Glutamatergic neuron (in vitro differentiated cells): ENCODE measurements at regions not wholly inside any gene's neighbourhood (a gene's known extent, or its start where the extent isn't known, plus 50 kb on each side); places are given as distances from the start of the nearest gene placed in this dataset.
"Not testable (repeated sequence)": the region's sequence is repeated elsewhere in the genome, so short reads cannot be mapped to it uniquely, and the experiment has no call there.

Experiments used
- DNase-seq: peaks from one replicate; pipeline ENCODE4 v3.0.0; 2022
- H3K27ac Mint-ChIP-seq: one replicate; pipeline ENCODE4 v1.8.0; 2020; ENCODE audit warnings: mild to moderate bottlenecking, mixed read lengths, inconsistent platforms; ENCODE audit not compliant: unreplicated experiment
- H3K27me3 Mint-ChIP-seq: one replicate; pipeline ENCODE4 v1.8.0; 2020; ENCODE audit warnings: mild to moderate bottlenecking, moderate library complexity, mixed read lengths, inconsistent platforms; ENCODE audit not compliant: unreplicated experiment
- H3K36me3 Mint-ChIP-seq: one replicate; pipeline ENCODE4 v1.8.0; 2020; ENCODE audit warnings: mild to moderate bottlenecking, mixed read lengths, inconsistent platforms; ENCODE audit not compliant: unreplicated experiment
- H3K4me1 Mint-ChIP-seq: one replicate; pipeline ENCODE4 v1.8.0; 2020; ENCODE audit warnings: mild to moderate bottlenecking, low read depth, mixed read lengths, inconsistent platforms; ENCODE audit not compliant: unreplicated experiment
- H3K4me3 Mint-ChIP-seq: one replicate; pipeline ENCODE4 v1.8.0; 2020; ENCODE audit warnings: mild to moderate bottlenecking, mixed read lengths, inconsistent platforms; ENCODE audit not compliant: unreplicated experiment
- H3K9me3 Mint-ChIP-seq: one replicate; pipeline ENCODE4 v1.8.0; 2020; ENCODE audit warnings: mild to moderate bottlenecking, moderate library complexity, mixed read lengths, inconsistent platforms; ENCODE audit not compliant: unreplicated experiment

DNA sequence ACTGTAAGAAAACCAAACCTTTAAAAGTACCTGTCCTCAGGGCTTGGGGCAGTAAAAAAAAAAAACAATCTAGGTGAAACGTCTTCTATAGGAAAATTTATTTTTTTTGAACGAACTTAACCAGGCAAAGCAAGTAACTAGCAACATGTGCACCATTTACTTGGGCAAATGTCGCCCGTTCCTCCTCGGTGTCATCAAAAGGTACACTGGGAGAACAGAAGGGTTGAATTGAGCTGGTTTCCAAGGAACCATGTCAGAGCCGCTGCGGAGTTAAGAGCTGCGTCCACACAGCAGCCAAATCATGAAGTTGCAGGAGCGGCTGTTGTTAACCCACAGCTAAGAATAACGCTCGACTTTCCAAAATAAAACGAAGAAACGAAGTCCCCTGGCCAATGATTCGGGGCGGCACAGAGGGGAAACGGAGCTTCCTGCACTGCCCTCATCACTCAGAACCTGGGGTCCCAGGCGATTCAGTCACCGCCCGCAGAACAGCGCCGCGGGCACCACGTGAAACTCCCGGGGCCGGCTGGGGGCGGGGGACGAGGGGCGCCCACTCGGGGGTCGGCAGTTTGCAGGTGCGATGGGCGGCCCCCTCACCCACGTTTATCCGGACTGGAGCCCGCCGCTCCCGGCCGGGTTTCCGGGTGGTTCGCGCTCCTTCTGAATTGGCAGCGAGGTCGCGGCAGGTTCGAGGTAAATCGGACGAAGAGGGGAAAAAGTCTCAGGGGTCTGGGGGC lies 53.6 kb upstream of the PLGLB1 start:
- H3K27me3 Mint-ChIP-seq, H3K4me1 Mint-ChIP-seq, H3K36me3 Mint-ChIP-seq, H3K27ac Mint-ChIP-seq, H3K9me3 Mint-ChIP-seq: not testable (repeated sequence)
- peak; percentile 55 for DNase-seq
- peak overlapping the region; percentile 89 for H3K4me3 Mint-ChIP-seq

DNA sequence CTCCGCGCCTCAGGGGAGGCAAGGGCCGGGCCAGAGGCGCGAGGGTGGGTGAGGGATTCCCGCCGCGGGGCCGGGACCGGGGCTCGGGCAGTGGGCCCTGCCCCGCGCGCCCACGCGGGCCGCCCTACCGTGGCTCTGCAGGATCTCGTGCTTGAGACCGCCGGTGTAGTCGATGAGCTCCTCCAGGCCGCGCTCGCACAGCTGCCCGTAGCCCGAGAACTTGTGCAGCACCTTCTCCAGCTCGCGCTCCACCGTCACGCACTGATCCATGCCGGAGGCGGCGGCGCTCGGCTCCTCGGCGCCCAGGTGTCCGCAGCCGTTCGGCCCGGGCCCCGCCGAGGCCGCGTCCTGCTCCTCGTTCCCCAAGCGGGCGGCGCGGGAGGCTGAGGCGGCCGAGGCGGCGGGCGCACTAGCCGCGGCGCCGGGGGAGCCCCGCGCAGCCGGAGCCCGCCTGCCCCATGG lies 54.2 kb upstream of the PLGLB1 start:
- not testable (repeated sequence) for H3K36me3 Mint-ChIP-seq, H3K27me3 Mint-ChIP-seq, H3K27ac Mint-ChIP-seq, H3K4me1 Mint-ChIP-seq, H3K9me3 Mint-ChIP-seq
- peak; percentile 51 for DNase-seq
- peak overlapping the region; percentile 71 for H3K4me3 Mint-ChIP-seq

DNA sequence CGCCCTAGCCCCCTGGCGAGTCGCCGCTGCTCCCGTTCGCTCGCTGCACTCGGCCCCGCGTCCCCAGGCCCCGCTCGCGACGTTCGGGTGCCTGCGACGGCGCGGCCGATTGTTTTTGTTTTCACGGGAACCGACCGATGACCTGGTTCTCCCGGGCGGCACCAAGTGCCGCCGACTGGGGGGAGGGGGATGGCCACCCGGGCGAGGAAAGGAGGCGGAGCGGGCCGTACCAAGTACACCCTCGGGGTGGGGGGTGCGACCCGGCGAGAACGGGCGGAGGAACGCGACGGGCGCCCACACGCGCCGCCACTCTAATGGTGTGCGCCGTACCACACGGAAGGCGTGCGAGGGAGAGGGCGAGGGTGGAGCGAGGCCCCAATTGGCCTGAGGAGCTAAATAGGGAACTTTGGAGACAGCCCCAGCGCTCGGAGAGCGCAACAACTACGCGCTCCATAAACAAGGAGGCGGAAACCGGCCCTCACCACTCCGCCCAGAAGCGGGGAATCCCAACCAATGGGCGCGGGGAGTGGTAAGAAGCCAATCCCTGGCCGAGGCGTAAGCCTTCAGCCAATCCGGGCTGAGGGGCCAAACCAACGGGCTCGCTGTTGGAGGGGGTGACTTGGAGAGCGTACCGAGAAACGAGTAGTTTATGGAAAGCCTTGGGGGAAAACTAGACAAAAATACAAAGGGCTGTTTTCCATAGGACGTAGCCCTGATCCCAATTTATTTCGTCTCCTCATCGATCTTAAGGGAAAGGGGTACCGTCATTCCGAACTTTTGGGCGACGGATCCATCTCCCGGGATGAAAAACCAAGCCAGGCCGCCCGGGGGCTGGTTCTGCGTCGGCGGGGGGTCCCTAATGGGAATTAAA lies 54.8 kb upstream of the PLGLB1 start:
- not testable (repeated sequence) for H3K27me3 Mint-ChIP-seq, H3K36me3 Mint-ChIP-seq, H3K9me3 Mint-ChIP-seq, H3K4me1 Mint-ChIP-seq
- Mint-ChIP-seq H3K4me3 (peak overlapping the region; percentile 91), H3K27ac (peak overlapping the region; percentile 97)
- DNase-seq, result peak; percentile 93

DNA sequence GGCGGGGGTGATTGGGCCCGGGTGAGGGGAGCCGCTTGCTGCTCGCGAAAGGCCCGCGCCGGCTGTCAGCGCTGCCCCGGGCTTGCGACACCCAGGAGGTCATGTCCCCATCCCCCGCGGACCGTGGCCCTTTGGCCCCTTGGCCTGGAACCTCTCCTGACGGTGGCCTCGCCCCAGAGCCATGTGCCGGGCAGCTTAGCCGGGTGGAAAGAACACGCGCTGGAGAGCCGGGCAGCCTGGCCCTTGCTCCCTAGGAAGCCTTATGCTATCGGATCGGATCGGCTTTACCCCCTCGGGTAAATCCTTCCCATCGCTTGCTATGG lies 55.4 kb upstream of the PLGLB1 start:
- peak overlapping the region; percentile 91 for H3K4me3 Mint-ChIP-seq
- peak overlapping the region; percentile 97 for H3K27ac Mint-ChIP-seq
- DNase-seq, H3K4me1 Mint-ChIP-seq, H3K9me3 Mint-ChIP-seq, H3K27me3 Mint-ChIP-seq, H3K36me3 Mint-ChIP-seq: not testable (repeated sequence)

DNA sequence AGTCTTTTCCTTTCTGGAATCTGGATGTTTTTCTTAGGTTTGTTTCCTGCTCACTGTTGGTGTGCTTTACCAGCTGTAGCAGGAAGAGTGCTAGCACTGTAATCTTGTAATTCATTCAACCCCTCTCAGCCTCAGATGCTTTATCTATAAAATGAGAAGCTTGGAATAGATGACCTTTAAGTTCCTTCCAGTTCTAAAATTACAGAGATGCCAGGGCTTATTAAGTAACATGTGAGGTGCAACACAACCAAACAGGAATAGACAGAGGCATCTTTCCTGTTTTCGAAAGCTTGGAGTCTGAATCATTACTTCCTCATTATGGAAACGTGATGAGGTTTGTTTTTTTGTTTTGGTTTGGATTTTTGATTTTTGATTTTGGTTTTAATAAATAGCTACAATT lies 60.1 kb upstream of the PLGLB1 start:
- H3K27me3 Mint-ChIP-seq, H3K36me3 Mint-ChIP-seq, DNase-seq, H3K9me3 Mint-ChIP-seq, H3K27ac Mint-ChIP-seq, H3K4me1 Mint-ChIP-seq, H3K4me3 Mint-ChIP-seq: not testable (repeated sequence)

DNA sequence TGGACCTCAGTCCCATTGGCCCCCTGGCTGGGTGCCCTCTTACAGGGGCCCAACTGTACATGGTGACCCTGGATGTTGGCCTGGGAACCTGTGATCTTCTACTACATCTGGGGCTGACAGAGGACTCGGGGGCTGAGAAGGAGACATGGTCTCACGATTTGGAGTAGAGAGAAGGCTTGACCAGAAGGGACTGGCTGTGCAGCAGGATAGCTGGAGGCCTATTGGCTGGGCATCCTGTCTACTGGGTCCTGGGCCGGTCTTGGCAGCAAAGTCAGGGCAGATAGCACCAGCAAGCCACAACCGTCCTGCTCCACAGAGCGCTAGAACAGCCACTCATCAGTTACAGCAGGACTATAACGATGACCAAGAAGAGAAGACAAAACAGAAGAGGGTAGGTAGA lies 66.4 kb upstream of the PLGLB1 start:
- not testable (repeated sequence) for H3K4me3 Mint-ChIP-seq, H3K4me1 Mint-ChIP-seq, H3K9me3 Mint-ChIP-seq, H3K27ac Mint-ChIP-seq, DNase-seq, H3K27me3 Mint-ChIP-seq, H3K36me3 Mint-ChIP-seq

DNA sequence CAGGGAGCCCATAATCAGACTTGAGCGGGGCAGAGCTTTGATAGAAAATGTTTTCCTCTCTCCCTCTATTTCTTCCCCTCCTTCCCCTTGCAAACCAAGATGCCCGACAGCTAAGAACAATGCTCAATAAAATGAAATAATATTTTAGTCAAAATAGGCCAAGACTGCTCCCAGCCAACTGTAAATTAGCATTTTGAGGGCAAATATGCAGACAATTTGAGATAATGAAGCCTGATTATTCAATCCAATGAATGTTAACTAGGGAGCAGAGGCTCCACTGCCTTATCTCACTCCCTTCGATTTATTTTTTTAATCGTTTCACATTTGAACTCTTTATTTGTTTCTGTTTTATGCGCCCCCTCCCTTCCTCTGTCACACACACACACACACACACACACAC lies 67.8 kb upstream of the PLGLB1 start:
- H3K4me3 Mint-ChIP-seq, H3K36me3 Mint-ChIP-seq, H3K27me3 Mint-ChIP-seq, H3K4me1 Mint-ChIP-seq, H3K9me3 Mint-ChIP-seq, DNase-seq, H3K27ac Mint-ChIP-seq: not testable (repeated sequence)

DNA sequence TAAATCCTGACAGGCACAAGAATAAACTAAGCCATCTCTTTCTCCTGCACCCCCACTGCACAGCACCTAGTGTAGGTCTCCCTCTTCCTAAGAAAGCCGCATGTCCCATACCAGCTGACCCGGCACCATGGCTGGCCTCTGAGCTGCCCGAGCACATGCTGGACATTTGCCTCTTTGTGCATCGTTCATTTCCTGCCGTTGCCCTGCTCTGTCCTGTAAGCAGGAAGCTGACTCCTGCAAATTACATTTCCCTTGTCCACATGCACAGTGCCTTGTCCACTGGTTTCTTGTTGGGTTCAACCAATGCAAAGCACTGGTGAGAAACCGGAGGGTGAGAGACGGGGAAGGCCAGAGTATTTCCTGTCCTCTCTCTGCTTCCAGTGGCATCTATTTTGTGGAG lies 71.6 kb upstream of the PLGLB1 start:
- not testable (repeated sequence) for DNase-seq

DNA sequence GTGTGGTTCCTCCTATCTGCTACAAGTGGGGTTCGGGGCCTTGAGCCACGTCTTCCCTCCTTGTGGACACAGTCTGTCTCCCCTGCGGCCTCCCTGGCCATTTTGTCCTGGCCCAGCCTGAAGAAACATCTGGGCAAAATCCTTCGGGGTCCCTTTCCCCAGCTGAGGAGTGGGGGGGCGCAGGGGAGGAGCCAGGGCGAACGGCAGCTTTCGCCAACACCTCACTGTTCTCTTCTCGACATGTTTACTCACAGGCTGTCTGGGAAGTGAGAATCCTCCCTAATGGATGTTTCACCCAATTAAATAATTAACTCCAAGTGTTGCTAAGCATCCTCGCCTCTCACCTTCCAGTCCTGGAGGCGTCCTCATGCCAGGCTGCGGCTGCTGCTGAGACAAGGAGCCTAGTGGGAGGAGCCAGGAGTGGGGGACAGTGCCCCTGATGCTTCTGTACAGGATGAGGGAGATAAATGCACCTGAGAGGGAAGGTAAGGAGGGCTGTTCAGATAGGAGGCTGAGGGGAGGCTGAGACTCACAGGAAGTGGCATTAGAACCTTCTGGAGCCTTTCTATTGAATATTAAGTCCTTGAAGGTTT lies 72.4 kb upstream of the PLGLB1 start:
- H3K36me3 Mint-ChIP-seq, H3K4me3 Mint-ChIP-seq, H3K9me3 Mint-ChIP-seq, H3K27ac Mint-ChIP-seq, H3K4me1 Mint-ChIP-seq, DNase-seq, H3K27me3 Mint-ChIP-seq: not testable (repeated sequence)

More for the DNA sequence above, 71.6 kb upstream of the PLGLB1 start:
- not testable (repeated sequence) for H3K36me3 Mint-ChIP-seq, H3K4me1 Mint-ChIP-seq, H3K9me3 Mint-ChIP-seq, H3K27me3 Mint-ChIP-seq, H3K27ac Mint-ChIP-seq, H3K4me3 Mint-ChIP-seq

DNA sequence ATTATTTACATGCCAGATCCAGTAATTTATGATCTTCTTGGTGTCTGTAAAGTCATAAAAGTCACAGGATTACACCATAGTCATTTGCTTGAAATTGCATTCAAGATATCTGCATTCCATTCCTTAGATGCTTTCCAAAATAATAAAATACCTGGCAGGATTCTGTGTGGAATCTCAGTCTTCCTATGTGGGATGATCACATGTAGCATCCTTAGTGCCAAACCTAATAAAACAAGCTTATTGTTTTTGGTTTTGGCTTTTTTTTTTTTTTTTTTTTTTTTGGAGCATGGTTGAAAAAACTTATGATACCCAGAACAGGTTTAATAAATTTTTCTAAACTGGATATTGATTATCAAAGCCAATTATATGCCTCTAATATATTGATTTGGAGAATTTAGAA lies 74.2 kb upstream of the PLGLB1 start:
- H3K4me3 Mint-ChIP-seq, H3K27me3 Mint-ChIP-seq, H3K27ac Mint-ChIP-seq, DNase-seq, H3K9me3 Mint-ChIP-seq, H3K36me3 Mint-ChIP-seq, H3K4me1 Mint-ChIP-seq: not testable (repeated sequence)

DNA sequence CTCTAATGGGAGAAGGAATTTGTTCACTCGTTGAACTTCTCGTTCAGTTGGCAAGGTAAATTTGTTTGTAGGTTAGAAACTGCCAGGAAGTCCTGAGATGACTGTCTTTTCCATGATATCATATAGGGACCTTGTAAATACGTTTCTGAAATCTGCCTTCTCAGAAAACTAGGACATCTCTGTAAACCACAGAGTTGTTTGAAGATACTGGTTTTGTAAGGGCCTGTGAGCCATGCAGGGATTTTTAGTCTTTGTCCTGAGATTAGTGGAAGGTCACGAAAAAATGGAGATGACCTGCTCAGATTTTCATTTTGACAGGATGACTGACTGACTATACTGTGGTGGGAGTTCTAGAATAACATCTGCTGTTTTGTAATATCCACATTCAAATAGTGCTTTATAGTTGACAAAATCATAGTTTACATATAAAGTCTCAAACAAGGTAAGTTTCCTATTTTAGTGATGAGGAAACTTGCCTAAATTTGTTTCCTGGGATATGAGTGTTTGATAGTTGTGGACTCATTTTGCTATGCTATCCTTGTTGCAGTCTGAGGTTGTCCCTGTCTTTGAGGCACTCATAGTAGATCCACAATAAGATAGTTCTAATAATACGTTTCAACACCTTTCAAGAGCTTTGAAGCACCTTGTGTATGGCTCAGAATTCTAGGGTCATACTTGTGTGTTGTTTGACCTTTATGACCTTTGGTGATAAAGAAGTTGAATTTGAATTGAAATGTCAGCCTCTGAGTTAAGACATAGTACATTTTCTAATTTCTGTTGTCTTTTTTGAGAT lies 107.3 kb upstream of the PLGLB1 start:
- DNase-seq, H3K9me3 Mint-ChIP-seq, H3K4me3 Mint-ChIP-seq, H3K4me1 Mint-ChIP-seq, H3K27me3 Mint-ChIP-seq, H3K27ac Mint-ChIP-seq, H3K36me3 Mint-ChIP-seq: not testable (repeated sequence)

DNA sequence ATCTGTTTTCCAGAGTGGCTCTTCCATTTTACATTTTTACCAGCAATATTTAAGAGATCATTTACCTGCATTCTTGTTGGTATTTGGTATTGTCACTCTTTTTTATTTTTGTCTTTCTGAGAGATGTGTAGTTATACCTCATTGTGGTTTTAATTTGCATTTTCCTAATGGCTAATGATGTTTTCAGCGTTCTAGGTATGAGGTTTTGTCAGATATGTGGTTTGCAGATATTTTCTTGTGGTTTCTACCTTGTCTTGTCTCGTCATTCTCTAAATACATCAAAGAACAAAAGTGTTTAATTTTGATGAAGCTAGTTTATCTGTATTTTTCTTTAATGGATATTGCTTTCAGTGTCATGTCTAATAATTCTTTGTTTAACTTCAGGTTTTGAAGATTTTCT lies 110.9 kb upstream of the PLGLB1 start:
- DNase-seq, H3K4me1 Mint-ChIP-seq, H3K4me3 Mint-ChIP-seq, H3K27me3 Mint-ChIP-seq, H3K9me3 Mint-ChIP-seq, H3K36me3 Mint-ChIP-seq, H3K27ac Mint-ChIP-seq: not testable (repeated sequence)
